Activated naive CD4-positive, alpha-beta T cell treated with anti-CD3 and anti-CD28 coated beads, Interleukin-2, amount 50 U/mL, for 72 hours (primary cell): ENCODE measurements at regions not wholly inside any gene's neighbourhood (a gene's known extent, or its start where the extent isn't known, plus 50 kb on each side); places are given as distances from the start of the nearest gene placed in this dataset.

Experiments used
- ATAC-seq, 2 donors: fragments of 150-1000 bp; cut with Tn5 transposase; 2 replicates each; pipeline ENCODE4 v1.10.0; 2021; ENCODE audit warnings: mild to moderate bottlenecking in 2 of 2, moderate library complexity in 2 of 2
- DNase-seq, 2 donors: peaks; one replicate each; pipeline ENCODE4 v3.0.0; 2021 to 2022; ENCODE audit warnings: low spot score in 2 of 2
- H3K27ac Mint-ChIP-seq, 2 donors: one replicate each; pipeline ENCODE4 v1.8.0; 2022; ENCODE audit warnings: mild to moderate bottlenecking in 2 of 2, mixed read lengths in 2 of 2
- H3K36me3 Mint-ChIP-seq, 2 donors: one replicate each; pipeline ENCODE4 v1.8.0; 2022; ENCODE audit warnings: mixed read lengths in 2 of 2
- H3K9me3 Mint-ChIP-seq, 2 donors: one replicate each; pipeline ENCODE4 v1.8.0; 2022; ENCODE audit warnings: mixed read lengths in 2 of 2

DNA sequence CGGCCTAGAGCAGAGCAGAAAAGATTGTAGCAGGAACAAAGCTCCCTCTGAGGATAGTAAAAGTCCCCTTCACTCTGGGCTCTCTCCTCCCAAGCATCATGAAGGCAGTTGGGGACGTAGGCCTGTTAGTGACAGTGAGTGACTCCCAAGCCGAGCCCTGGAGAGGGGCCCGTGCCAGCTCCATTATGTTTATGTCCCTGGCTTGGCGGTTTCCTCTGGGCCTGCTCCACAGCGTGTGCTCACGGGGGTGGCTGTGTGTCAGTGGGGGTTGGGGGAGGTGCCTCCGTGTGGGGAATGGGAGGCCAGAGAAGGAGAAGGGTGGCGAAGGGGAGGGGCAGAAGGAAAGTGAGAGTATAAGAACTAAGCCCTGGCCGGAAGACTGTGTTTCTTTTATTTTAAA is 170.0 kb upstream of the VASH1 start:
- Mint-ChIP-seq H3K27ac (no peak overlapping the region), H3K9me3 (no peaks in the 10 kb centered on the region), H3K36me3 (no peaks in the 10 kb centered on the region)
- DNase-seq (no peak), ATAC-seq (no peak)

DNA sequence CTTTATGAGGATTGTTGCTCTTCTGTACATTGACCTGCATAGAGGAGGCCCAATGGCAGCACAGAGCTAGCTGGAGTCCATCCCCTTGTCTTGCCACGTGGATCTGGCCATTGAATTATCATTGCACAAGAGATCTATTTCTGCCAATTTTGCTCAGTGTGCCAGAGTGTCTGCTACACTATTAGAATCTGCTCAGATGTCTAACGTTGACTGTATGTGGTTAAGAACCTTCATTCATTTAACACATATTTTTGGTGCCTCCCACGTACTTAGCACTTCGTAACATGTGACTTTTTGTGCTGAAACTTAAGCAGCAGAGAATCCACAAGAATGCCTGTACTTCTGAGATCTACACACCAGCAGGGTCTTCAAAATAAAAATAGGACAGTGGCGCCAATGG is 166.0 kb upstream of the VASH1 start:
- no peak for ATAC-seq
- H3K9me3 Mint-ChIP-seq = no peaks in the 10 kb centered on the region
- DNase-seq = no peak
- no peak overlapping the region for H3K27ac Mint-ChIP-seq
- no peaks in the 10 kb centered on the region for H3K36me3 Mint-ChIP-seq

DNA sequence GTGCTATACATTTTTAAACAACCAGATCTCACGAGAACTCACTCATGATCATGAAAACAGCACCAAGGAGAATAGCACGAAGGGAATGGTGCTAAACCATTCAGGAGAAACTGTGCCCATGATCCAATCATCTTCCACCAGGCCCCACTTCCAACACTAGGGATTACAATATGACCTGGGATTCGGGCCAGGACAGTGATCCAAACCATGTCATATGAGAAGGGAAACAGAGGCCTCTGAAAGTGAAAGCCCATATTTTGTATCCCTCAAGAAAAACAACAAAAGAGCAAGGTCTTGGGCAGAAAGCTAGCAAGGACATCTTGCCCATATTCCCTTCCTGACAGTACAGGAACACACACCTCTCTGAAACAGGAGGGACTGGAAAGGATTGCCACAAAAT is 163.9 kb upstream of the VASH1 start:
- DNase-seq = no peak
- no peaks in the 10 kb centered on the region for H3K36me3 Mint-ChIP-seq
- no peak for ATAC-seq
- H3K9me3 Mint-ChIP-seq = peaks cover 0 to 4% of the 10 kb centered on the region in 2 donors
- H3K27ac Mint-ChIP-seq = no peak overlapping the region

DNA sequence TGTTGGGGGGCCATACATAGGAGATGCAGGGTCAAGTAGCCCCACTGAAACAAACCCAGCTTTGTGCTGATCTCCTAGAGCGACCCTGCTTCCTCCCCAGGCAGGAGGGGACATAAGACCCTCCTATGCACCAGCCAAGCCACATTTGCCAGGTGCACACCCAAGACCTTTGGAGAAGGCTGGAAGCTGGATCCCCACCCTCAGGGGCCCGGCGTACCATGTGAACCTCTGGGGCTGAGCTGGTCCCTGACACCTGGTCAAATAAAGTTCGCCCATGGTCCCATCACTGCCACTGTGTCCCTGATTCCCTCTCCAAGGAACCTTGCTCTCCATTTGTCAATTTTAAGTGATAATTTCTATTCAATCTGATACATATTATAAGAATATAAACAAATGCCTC is 162.1 kb upstream of the VASH1 start:
- no peak overlapping the region for H3K27ac Mint-ChIP-seq
- H3K9me3 Mint-ChIP-seq = peaks cover 0 to 4% of the 10 kb centered on the region in 2 donors
- ATAC-seq = no peak
- H3K36me3 Mint-ChIP-seq = no peaks in the 10 kb centered on the region
- no peak for DNase-seq

DNA sequence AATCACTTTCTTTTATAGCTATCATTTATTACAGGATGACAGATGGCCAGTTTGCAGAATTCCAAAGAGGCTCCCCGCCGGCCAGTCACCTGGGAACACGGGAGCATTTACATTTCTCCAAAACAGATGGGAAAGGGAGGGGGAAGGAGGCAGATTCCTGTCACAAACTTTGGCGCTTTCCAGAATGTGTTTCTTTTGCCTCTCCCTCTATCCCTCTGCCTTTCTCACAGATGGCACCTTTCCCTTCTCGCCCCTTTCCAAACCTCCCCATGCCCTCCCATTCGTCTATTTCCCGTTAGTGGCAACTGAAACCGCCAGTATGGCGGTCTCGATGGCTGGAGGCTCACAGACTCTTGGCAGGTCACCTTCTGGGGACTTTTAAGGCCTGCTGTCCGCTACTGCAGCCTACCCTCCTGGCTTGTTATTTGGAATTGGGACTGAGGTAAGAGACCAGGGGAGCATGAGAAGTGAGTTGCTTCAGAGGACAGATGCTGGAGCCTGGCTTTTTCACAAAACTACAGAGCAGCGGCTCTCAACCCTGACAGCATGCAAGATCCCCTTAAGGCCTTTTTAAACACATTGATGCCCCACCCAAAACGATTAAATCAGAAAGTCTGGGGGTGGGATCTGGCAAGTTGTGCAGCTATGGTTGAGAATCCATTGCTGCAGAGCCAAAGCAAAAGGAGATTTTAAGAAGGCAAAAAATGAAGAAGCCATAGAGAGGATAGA is 161.5 kb upstream of the VASH1 start:
- ATAC-seq (no peak), DNase-seq (no peak)
- H3K9me3 Mint-ChIP-seq = peaks cover 0 to 4% of the 10 kb centered on the region in 2 donors
- H3K27ac Mint-ChIP-seq = no peak overlapping the region
- no peaks in the 10 kb centered on the region for H3K36me3 Mint-ChIP-seq

DNA sequence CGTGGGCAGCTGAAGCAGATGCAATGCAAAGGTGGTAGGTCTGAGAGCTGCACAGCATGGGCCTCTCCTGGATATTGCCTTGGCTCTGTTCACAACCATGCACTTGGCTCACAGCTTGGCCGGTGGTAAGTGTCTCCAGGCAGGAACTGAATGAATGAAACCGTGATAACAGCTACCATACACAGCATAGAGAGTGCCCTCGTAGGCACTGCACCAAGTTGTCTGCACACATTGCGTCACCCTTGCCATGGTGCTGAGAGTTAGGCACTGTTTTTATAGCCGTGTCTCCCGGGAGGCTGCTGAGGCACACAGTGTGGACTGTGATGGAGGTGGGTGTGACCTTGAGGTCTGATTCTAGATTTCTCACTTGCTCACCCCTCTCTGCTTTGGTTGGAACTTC is 157.6 kb upstream of the VASH1 start:
- ATAC-seq = no peak
- peaks cover 0 to 4% of the 10 kb centered on the region in 2 donors for H3K9me3 Mint-ChIP-seq
- H3K27ac Mint-ChIP-seq = no peak overlapping the region
- H3K36me3 Mint-ChIP-seq = no peaks in the 10 kb centered on the region
- DNase-seq = no peak

DNA sequence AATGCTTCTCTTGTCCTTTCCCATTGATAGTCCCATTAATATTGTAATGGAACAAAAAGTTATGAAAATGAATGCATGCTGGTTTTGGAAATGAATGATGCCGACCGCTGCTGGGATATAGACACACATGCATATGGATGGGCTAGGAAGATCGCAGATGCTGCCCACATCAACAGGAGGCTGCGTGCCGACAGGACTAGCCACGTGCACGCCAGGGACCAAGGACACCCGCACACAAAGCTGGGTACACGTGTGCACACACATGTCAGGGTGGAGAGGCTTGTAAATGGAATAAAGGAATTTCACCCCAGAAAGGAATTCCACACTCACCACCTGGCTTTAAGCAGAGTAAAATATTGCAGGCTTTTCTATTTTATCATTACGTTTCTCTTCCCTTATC is 153.8 kb upstream of the VASH1 start:
- no peak for ATAC-seq
- Mint-ChIP-seq H3K9me3 (no peaks in the 10 kb centered on the region), H3K36me3 (no peaks in the 10 kb centered on the region), H3K27ac (no peak overlapping the region)
- DNase-seq = no peak

DNA sequence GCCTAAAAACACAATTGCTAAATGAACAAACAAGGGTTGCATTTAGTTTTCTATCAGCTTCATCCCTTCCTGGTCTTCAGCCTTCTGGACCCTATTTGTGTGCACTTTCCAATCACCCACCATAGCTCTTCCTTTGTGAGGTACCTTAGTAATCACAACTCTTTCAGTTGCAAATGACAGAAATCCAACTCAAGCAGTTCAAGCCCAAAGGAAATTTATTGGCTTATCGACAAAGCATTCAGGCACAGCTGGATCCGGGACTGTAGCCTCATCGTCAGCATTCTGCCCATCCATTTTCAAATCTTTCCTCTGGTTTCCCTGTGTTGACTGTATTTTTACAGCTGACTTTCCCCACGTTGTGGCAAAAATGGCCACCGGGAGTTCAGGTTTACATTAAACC is 148.6 kb upstream of the VASH1 start:
- DNase-seq (no peak), ATAC-seq (no peak)
- peaks cover 0 to 6% of the 10 kb centered on the region in 2 donors for H3K36me3 Mint-ChIP-seq
- peaks cover 8 to 15% of the 10 kb centered on the region in 2 donors for H3K9me3 Mint-ChIP-seq
- H3K27ac Mint-ChIP-seq = no peak overlapping the region

DNA sequence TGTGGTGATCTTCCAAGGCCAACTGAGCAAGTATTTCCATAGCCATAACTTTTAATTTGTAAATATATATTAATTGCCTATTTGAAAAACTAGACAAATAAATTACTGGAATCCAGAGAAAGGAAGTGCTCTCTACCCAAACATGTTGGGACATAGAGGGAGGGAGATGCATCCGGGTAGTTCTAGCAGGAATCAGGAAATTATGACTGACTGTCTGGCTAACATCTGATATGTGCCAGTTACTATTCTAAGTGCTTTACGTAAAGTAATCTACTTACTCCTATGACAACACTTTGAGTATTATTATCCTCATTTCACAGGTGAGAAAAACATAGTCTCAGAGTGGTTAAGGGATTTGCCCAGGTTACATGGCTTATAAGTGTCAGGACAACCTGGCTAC is 147.7 kb upstream of the VASH1 start:
- H3K9me3 Mint-ChIP-seq = peaks cover 9 to 15% of the 10 kb centered on the region in 2 donors
- peaks cover 0 to 6% of the 10 kb centered on the region in 2 donors for H3K36me3 Mint-ChIP-seq
- no peak for DNase-seq
- no peak overlapping the region for H3K27ac Mint-ChIP-seq
- ATAC-seq = no peak

DNA sequence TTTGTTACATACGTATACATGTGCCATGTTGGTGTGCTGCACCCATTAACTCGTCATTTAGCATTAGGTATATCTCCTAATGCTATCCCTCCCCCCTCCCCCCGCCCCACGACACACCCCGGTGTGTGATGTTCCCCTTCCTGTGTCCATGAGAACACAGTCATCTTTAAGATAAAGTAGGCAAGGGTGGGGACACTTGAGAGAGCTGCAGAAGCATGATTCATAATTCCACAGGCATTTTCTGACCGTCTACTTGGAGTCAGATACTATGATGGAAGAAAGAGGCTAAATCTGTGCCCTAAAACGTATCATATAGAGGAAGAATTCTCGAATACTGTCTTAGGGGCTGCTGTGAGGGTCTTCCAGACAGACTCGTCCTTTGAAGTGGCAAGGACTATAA is 145.9 kb upstream of the VASH1 start:
- Mint-ChIP-seq H3K27ac (no peak overlapping the region), H3K36me3 (peaks cover 0 to 6% of the 10 kb centered on the region in 2 donors), H3K9me3 (peaks cover 9 to 15% of the 10 kb centered on the region in 2 donors)
- DNase-seq = no peak
- ATAC-seq = no peak

DNA sequence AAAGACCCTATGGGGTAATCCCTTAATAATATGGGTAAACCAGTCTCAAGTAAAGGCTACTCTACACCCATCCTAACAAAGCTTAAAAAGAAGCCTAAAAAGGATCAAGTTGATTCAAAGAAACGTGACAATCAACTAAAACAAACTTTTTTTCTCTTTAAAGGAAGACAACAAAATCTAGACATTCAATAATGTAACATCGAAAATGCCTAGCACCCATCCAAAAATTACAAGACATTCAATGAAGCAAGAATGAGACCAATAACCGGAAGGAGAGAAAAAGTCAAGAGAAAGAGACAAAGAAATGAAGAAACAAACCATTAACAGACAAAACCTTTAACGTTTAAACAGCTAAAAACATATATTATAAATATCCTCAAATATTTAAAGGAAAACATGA is 143.8 kb upstream of the VASH1 start:
- DNase-seq = no peak
- Mint-ChIP-seq H3K36me3 (peaks cover 0 to 6% of the 10 kb centered on the region in 2 donors), H3K9me3 (peaks cover 9 to 15% of the 10 kb centered on the region in 2 donors), H3K27ac (no peak overlapping the region)
- ATAC-seq = no peak

DNA sequence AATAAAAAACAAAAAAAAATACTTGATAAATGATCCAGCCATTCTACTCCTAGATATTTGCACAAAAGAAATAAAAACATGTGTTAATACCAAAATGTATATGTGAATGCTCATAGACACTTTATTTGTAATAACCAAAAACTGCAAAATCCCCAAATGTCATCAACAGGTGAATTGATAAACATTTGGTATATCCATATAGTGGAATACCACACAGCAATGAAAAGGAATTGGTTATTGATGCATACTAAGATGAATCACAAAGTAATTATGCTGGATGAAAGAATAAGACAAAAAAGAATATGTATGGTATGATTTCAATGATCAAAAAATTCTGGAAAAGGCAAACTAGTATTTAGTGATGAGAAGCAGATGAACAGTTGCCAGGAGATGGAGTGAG is 124.7 kb upstream of the VASH1 start:
- ATAC-seq = no peak

DNA sequence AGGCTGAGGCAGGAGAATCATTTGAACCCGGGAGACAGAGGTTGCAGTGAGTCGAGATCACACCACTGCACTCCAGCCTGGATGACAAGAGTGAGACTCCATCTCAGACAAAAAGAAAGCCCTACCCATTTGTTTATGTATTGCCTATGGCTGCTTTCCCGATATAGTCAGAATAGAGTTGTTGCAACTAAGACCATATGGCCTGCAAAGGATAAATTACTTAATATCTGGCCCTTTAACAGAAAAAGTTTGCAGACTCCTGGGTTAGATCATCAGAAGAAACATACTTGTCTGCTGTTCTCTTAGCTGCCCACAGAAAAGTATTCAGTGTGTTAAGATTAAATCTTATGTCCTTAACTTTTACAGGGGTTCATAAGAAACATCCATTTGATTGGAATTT is 122.4 kb upstream of the VASH1 start:
- DNase-seq (no peak), ATAC-seq (no peak)
- Mint-ChIP-seq H3K36me3 (no peaks in the 10 kb centered on the region), H3K27ac (no peak overlapping the region), H3K9me3 (peaks cover 0 to 3% of the 10 kb centered on the region in 2 donors)

More for the DNA sequence above, 124.7 kb upstream of the VASH1 start:
- H3K36me3 Mint-ChIP-seq = no peaks in the 10 kb centered on the region
- H3K27ac Mint-ChIP-seq = no peak overlapping the region
- no peak for DNase-seq
- H3K9me3 Mint-ChIP-seq = peaks cover 0 to 3% of the 10 kb centered on the region in 2 donors

DNA sequence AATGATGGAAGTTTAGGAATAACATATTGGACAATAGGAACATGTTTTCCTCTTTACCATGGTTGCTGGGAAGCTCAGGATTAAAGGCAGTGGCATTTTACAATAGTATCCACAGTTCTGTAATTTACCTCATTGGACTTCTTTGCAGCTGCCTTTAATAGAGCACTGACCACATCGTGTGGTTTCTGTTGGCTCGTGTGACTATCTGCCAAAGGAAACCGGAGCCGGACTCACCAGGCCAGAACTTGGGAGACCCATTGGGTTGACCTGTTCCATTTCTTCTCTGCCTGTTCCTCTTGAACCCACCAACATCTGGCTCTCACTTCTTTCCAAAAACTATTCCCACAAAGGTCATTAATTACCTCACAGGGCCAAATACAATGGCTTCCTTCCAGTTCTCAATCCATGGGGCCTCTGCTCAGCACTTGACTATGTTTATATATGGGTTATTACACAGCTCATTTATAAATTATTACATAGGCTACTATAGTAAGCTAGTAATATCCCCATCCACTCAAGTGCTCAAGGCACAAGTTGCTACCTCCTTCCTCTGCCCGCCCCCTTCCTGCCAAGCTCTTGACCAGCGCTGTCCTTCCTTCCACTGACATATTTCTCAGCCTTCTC is 121.5 kb upstream of the VASH1 start:
- DNase-seq (no peak), ATAC-seq (no peak)
- H3K27ac Mint-ChIP-seq = no peak overlapping the region
- H3K9me3 Mint-ChIP-seq = peaks cover 0 to 3% of the 10 kb centered on the region in 2 donors
- no peaks in the 10 kb centered on the region for H3K36me3 Mint-ChIP-seq

DNA sequence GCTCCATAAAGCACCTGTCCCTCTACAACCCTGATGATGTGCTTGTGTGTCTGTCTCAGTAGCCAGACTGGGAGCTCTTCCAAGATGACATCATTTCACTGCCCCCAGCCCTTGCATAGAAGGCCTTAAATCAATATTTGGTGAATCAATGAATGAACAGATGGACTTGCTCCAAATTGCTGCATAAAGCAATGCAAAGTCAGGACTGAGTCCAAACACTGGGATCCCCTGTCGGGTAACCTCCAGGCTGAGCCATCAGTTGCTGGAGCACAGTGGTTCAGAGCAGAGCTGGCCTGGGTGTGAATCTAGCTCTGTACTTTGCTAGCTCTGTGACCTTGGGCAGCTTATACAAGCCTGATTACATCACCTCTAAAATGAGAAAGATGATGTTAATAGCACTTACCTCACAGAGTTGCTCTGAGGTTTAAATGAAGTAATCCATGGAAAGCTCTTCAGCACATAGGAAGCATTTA is 120.3 kb upstream of the VASH1 start:
- DNase-seq (no peak), ATAC-seq (no peak)
- H3K27ac Mint-ChIP-seq = no peak overlapping the region
- H3K9me3 Mint-ChIP-seq = peaks cover 0 to 3% of the 10 kb centered on the region in 2 donors
- no peaks in the 10 kb centered on the region for H3K36me3 Mint-ChIP-seq

DNA sequence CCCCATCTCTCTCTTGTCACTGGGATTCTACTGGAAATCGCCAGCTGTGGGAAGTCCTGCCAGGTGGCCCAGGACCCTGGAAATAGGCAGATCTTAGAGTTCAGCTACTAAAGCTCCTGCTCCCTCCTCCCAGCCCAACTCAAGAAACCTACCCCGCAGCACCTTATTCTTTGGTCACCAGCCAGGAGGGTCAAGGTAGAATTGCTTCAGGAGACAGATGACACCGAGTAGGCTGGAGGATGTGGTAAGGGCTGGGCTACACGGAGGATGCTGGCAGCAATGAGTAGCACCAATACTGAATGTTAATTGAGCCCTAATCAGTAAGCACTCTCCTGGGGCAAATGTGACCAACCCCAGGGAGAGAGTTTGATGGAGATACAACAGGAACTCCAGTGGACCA is 119.7 kb upstream of the VASH1 start:
- no peak for DNase-seq
- no peak for ATAC-seq
- peaks cover 0 to 3% of the 10 kb centered on the region in 2 donors for H3K9me3 Mint-ChIP-seq
- peak overlapping the region in 1 of 2 donors; percentile 14 for H3K27ac Mint-ChIP-seq
- no peaks in the 10 kb centered on the region for H3K36me3 Mint-ChIP-seq

DNA sequence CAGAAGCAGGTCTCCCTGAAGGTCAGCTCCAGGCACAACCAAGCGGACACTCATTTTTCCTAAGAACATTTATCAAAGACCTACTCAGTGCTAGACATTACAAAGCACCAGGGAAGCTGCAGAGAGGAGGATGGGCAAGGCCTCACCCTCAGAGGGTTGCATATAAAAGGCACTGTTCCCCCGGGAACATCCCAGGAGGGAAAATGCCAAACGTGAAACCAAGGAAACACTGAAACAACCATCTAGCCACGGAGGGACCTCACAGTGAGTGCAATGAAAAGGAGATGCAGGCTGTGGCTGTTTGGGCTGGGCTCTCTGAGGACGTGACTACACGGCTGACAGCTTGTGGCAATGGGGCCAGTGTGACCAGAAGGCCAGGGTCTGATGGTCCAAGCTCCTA is 117.4 kb upstream of the VASH1 start:
- no peaks in the 10 kb centered on the region for H3K9me3 Mint-ChIP-seq
- DNase-seq (no peak), ATAC-seq (no peak)
- no peaks in the 10 kb centered on the region for H3K36me3 Mint-ChIP-seq
- no peak overlapping the region for H3K27ac Mint-ChIP-seq
